Fibroblast of skin of back (primary cell): ENCODE measurements at regions not wholly inside any gene's neighbourhood (a gene's known extent, or its start where the extent isn't known, plus 50 kb on each side); places are given as distances from the start of the nearest gene placed in this dataset.
"Not testable (repeated sequence)": the region's sequence is repeated elsewhere in the genome, so short reads cannot be mapped to it uniquely, and the experiment has no call there.

Experiments
- DNase-seq: peaks from one replicate; pipeline ENCODE4 v3.0.0-alpha.2; 2013

GRCh38 chr3:81837071-81837593 lies 75.7 kb upstream of the GBE1 start:
- DNase-seq: no peak

- DNase-seq: no peak
These were observed 68.5 kb upstream of the GBE1 start for GRCh38 chr3:81829937-81830336.

- not testable (repeated sequence) for DNase-seq
These were observed 67.8 kb upstream of the GBE1 start for GRCh38 chr3:81829272-81829671.

GRCh38 chr3:81823882-81824395 lies 62.5 kb upstream of the GBE1 start:
- no peak for DNase-seq

GRCh38 chr3:81823086-81823485 lies 61.6 kb upstream of the GBE1 start:
- no peak for DNase-seq

GRCh38 chr3:81816473-81817250 lies 55.2 kb upstream of the GBE1 start:
- DNase-seq: peak; percentile 1

GRCh38 chr3:81812098-81812497 lies 50.7 kb upstream of the GBE1 start:
- not testable (repeated sequence) for DNase-seq
